Aorta (tissue), 5 donors: ENCODE measurements at regions not wholly inside any gene's neighbourhood (a gene's known extent, or its start where the extent isn't known, plus 50 kb on each side); places are given as distances from the start of the nearest gene placed in this dataset.

Experiments
- ATAC-seq: fragments of 200-7000 bp; cut with Tn5 transposase; one replicate; pipeline ENCODE4 v1.9.1; 2022; ENCODE audit warnings: moderate library complexity; ENCODE audit not compliant: low FRiP score
- DNase-seq, 2 donors: peaks; one replicate each; pipeline ENCODE4 v3.0.0-alpha.2; 2020
- H3K27ac ChIP-seq, 2 donors: one replicate each; pipeline ENCODE4 v1.5.1; 2013; ENCODE audit warnings: low read length in 2 of 2, mild to moderate bottlenecking in 2 of 2, moderate library complexity in 2 of 2, control low read depth in 1 of 2, inconsistent platforms in 1 of 2, low read depth in 1 of 2
- H3K27me3 ChIP-seq, 2 donors: one replicate each; pipeline ENCODE4 v1.6.1; 2013; ENCODE audit warnings: control low read depth in 1 of 2, low read length in 1 of 2, mild to moderate bottlenecking in 1 of 2, moderate library complexity in 1 of 2; ENCODE audit not compliant: insufficient read depth in 2 of 2, control insufficient read depth in 1 of 2
- H3K36me3 ChIP-seq, 2 donors: one replicate each; pipeline ENCODE4 v1.6.1; 2013; ENCODE audit warnings: control low read depth in 1 of 2, low read length in 1 of 2, mild to moderate bottlenecking in 1 of 2; ENCODE audit not compliant: insufficient read depth in 2 of 2, control insufficient read depth in 1 of 2
- H3K4me1 ChIP-seq, 2 donors: one replicate each; pipeline ENCODE4 v1.6.1; 2013; ENCODE audit warnings: low read length in 2 of 2, control low read depth in 1 of 2, mild to moderate bottlenecking in 1 of 2, moderate library complexity in 1 of 2; ENCODE audit not compliant: insufficient read depth in 2 of 2, control insufficient read depth in 1 of 2
- H3K4me3 ChIP-seq, 2 donors: one replicate each; pipeline ENCODE4 v1.5.1; 2013; ENCODE audit warnings: low read length in 2 of 2, control low read depth in 1 of 2, mild to moderate bottlenecking in 1 of 2
- H3K9me3 ChIP-seq: one replicate; pipeline ENCODE4 v1.6.1; 2013; ENCODE audit warnings: mild to moderate bottlenecking, low read length; ENCODE audit not compliant: control insufficient read depth
- WGBS, 2 donors: extraction: QIAGEN DNeasy Blood & Tissue Kit; methylation state at CpG; one replicate each; pipeline ENCODE4 v1.1.7; 2013; 5-methylcytosine and 5-hydroxymethylcytosine counted together
- intact Hi-C, 2 donors: fragments of 100-400 bp; cut with DNase I; formaldehyde crosslinking; loops; one replicate each; pipeline versions ENCODE4 v1.14.2 to v1.15.0; 2022
- donor health status: healthy with polysubstance abuse.
- donor health status: Bipolar disorder and iron deficiency.
- donor health status: DM: no; HTN: no; CAD: no.
- donor health status: DM: no; HTN: no; CAD: no.
- donor health status: DM: yes; HTN: yes; CAD: no.

GRCh38 chr17:79191270-79191934, 116.8 kb downstream of the ENGASE start:
- DNase-seq (no peak), ATAC-seq (no peak)
- no peaks in the 10 kb centered on the region for H3K9me3 ChIP-seq
- intact Hi-C loops, result no loop called here
- no peaks in the 10 kb centered on the region for H3K36me3 ChIP-seq
- 28 to 34% methylated on average over 21 of the region's 21 CpGs for WGBS, 2 donors
- no peak overlapping the region for H3K27ac ChIP-seq
- H3K4me3 ChIP-seq, result no peak overlapping the region
- no peaks in the 10 kb centered on the region for H3K27me3 ChIP-seq
- no peaks in the 10 kb centered on the region for H3K4me1 ChIP-seq

- intact Hi-C loops, result loop anchor here (5.0 kb wide), 1 partner anchor 203 kb away; no protein-coding TSS in a partner anchor
- 66 to 69% methylated on average over 14 of the region's 14 CpGs for WGBS, 2 donors
- Histone ChIP-seq H3K27ac (no peak overlapping the region), H3K4me1 (no peaks in the 10 kb centered on the region), H3K27me3 (no peaks in the 10 kb centered on the region), H3K4me3 (no peak overlapping the region), H3K36me3 (no peaks in the 10 kb centered on the region), H3K9me3 (no peaks in the 10 kb centered on the region)
- DNase-seq, result no peak
- ATAC-seq, result no peak
Observed at GRCh38 chr17:79189305-79189704, 114.7 kb downstream of the ENGASE start.

GRCh38 chr17:79188685-79189084, 114.1 kb downstream of the ENGASE start:
- no peaks in the 10 kb centered on the region for H3K9me3 ChIP-seq
- intact Hi-C loops, result loop anchor here (5.0 kb wide), 1 partner anchor 204 kb away; no protein-coding TSS in a partner anchor
- no peak overlapping the region for H3K27ac ChIP-seq
- DNase-seq (no peak), ATAC-seq (no peak)
- no peak overlapping the region for H3K4me3 ChIP-seq
- H3K27me3 ChIP-seq, result no peaks in the 10 kb centered on the region
- no peaks in the 10 kb centered on the region for H3K36me3 ChIP-seq
- H3K4me1 ChIP-seq, result no peaks in the 10 kb centered on the region
- WGBS, 2 donors, result 36 to 43% methylated on average over 7 of the region's 7 CpGs

- Histone ChIP-seq H3K4me3 (no peak overlapping the region), H3K36me3 (no peaks in the 10 kb centered on the region), H3K27ac (no peak overlapping the region), H3K27me3 (no peaks in the 10 kb centered on the region), H3K9me3 (no peaks in the 10 kb centered on the region), H3K4me1 (no peaks in the 10 kb centered on the region)
- WGBS, 2 donors, result 7 to 8% methylated on average over 12 to 14 of the region's 14 CpGs
- DNase-seq, result no peak
- ATAC-seq, result no peak
- intact Hi-C loops, result loop anchor here (5.0 kb wide), 1 partner anchor 204 kb away; no protein-coding TSS in a partner anchor
Observed at GRCh38 chr17:79188048-79188447, 113.4 kb downstream of the ENGASE start.

GRCh38 chr17:79187186-79187585, 112.6 kb downstream of the ENGASE start:
- H3K27ac ChIP-seq, result no peak overlapping the region
- intact Hi-C loops, result loop anchor here (5.0 kb wide), 1 partner anchor 205 kb away; no protein-coding TSS in a partner anchor
- no peaks in the 10 kb centered on the region for H3K9me3 ChIP-seq
- no peak overlapping the region for H3K4me3 ChIP-seq
- DNase-seq (no peak), ATAC-seq (no peak)
- no peaks in the 10 kb centered on the region for H3K4me1 ChIP-seq
- H3K27me3 ChIP-seq, result no peaks in the 10 kb centered on the region
- WGBS, 2 donors, result 81 to 85% methylated on average over 12 of the region's 12 CpGs
- H3K36me3 ChIP-seq, result no peaks in the 10 kb centered on the region

- Histone ChIP-seq H3K4me1 (no peaks in the 10 kb centered on the region), H3K9me3 (no peaks in the 10 kb centered on the region), H3K4me3 (no peak overlapping the region), H3K27ac (no peak overlapping the region), H3K36me3 (no peaks in the 10 kb centered on the region), H3K27me3 (no peaks in the 10 kb centered on the region)
- 61 to 67% methylated on average over 10 of the region's 10 CpGs for WGBS, 2 donors
- ATAC-seq, result no peak
- intact Hi-C loops, result loop anchor here (5.0 kb wide), 1 partner anchor 206 kb away; no protein-coding TSS in a partner anchor
- no peak for DNase-seq
Observed at GRCh38 chr17:79186406-79186805, 111.8 kb downstream of the ENGASE start.

- H3K4me3 ChIP-seq, result no peak overlapping the region
- ATAC-seq (no peak), DNase-seq (no peak)
- no peaks in the 10 kb centered on the region for H3K27me3 ChIP-seq
- H3K36me3 ChIP-seq, result no peaks in the 10 kb centered on the region
- intact Hi-C loops, result loop anchor here (5.0 kb wide), 1 partner anchor 207 kb away; no protein-coding TSS in a partner anchor
- H3K27ac ChIP-seq, result no peak overlapping the region
- WGBS, 2 donors, result 72 to 73% methylated on average over 4 of the region's 4 CpGs
- H3K9me3 ChIP-seq, result no peaks in the 10 kb centered on the region
- no peaks in the 10 kb centered on the region for H3K4me1 ChIP-seq
Observed at GRCh38 chr17:79185671-79186070, 111.0 kb downstream of the ENGASE start.

- no peak overlapping the region for H3K27ac ChIP-seq
- no peaks in the 10 kb centered on the region for H3K4me1 ChIP-seq
- H3K36me3 ChIP-seq, result no peaks in the 10 kb centered on the region
- H3K4me3 ChIP-seq, result no peak overlapping the region
- H3K9me3 ChIP-seq, result no peaks in the 10 kb centered on the region
- H3K27me3 ChIP-seq, result no peaks in the 10 kb centered on the region
- intact Hi-C loops, result no loop called here
- no peak for DNase-seq
- WGBS, 2 donors, result 49 to 51% methylated on average over 10 of the region's 10 CpGs
- ATAC-seq, result no peak
Observed at GRCh38 chr17:79184219-79184618, 109.6 kb downstream of the ENGASE start.
